ENCODE measurements at regions not wholly inside any gene's neighbourhood (a gene's known extent, or its start where the extent isn't known, plus 50 kb on each side); places are given as distances from the start of the nearest gene placed in this dataset.

- TF ChIP-seq CTCF (IDR thresholded peaks at IDR 0.05; ENCODE audit: low read depth, low read length, missing control alignments) = no peak
- H3K4me3 ChIP-seq (replicated peaks; ENCODE audit: low read depth, low read length) = no peak overlapping the region
- no peak for DNase-seq (ENCODE audit: extremely low read depth, low read depth)
These were observed 672.5 kb downstream of the BRD1 start for GRCh38 chr22:49155039-49155769.

DNA sequence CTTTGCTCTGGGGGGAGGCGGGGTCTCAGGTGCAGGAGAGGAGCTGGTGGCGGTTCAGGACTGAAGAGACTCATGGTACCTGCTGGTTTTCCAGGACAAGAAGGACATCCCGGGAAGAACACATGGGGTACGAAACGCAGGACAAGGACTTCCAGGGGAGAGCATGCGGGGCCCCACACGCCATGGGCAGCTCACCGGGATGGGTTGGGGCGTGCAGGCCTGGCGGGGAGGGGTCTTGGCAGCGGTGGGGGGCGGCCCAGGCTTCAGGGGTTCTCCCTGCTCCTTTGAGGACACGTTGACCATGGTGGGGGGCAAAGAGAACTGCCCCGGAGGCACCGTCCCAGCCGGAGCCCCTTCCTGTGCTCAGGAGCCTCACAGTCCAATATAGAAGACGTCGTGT lies 673.2 kb downstream of the BRD1 start:
- DNase-seq (ENCODE audit: extremely low read depth, low read depth) = no peak
- H3K4me3 ChIP-seq (replicated peaks; ENCODE audit: low read depth, low read length) = no peak overlapping the region
- TF ChIP-seq CTCF (IDR thresholded peaks at IDR 0.05; ENCODE audit: low read depth, low read length, missing control alignments) = no peak

DNA sequence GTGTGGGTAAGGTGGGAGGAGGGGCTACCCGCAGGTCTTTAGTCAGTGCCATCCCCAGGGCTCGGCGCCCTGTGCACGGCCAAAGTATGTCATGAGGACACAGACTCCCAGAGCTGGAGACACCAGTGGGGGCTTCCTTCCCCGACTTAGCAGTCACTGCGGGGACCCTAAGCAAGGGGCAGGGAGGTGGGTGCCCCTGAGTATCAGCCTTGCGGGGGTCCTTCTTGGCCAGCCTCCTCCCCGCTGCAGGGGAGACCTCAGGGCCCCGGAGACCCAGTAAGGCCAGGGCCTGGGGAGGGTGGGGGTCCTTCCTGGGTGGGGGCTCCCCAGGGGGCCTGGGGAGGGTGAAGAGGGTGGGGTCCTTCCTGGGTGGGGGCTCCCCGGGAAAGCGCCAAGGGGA lies 673.8 kb downstream of the BRD1 start:
- no peak for TF ChIP-seq CTCF (IDR thresholded peaks at IDR 0.05; ENCODE audit: low read depth, low read length, missing control alignments)
- no peak overlapping the region for H3K4me3 ChIP-seq (replicated peaks; ENCODE audit: low read depth, low read length)
- DNase-seq (ENCODE audit: extremely low read depth, low read depth) = no peak

GRCh38 chr22:49152939-49153770 lies 674.5 kb downstream of the BRD1 start:
- no peak for TF ChIP-seq CTCF (IDR thresholded peaks at IDR 0.05; ENCODE audit: low read depth, low read length, missing control alignments)
- no peak for DNase-seq (ENCODE audit: extremely low read depth, low read depth)
- no peak overlapping the region for H3K4me3 ChIP-seq (replicated peaks; ENCODE audit: low read depth, low read length)

DNA sequence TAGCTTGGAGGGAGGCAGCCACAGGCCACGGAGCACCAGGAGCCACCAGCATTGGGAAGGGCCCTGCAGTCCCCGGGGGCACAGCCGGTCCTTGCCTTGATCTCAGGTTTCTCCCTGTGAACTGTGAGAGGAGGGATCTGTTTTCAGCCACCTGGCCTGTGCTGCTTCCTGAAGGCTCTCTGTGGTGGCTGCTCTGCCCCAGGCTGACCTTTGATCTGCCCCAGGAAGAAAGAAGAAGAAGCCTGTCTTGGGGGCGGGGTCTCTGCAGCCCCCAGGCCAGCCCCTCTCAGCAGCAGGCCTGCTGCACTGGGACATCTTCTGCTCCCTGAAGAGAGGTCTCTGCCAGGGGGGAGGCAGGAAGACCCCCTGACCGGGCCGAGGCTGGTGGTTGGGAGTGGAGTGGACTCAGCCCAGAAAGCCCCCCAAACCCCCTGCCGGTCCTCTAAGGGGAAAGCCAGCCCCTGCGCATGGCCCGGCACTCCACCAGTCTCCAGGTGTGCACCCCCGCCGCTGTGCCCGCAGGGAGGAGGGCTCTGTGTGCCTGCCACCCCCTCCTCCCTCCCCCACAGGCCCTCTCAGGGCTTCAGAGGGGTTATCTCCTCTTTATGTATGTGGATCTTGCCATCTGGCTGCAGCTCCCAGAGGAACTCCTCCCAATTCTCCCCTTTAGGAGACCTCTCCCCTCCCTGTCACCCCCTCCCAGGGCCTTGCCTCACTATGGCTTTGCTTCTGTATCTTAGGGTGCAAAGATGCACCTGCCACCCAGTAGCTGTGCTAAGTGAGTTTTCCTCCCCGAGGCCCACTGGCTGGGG lies 675.3 kb downstream of the BRD1 start:
- H3K4me3 ChIP-seq (replicated peaks; ENCODE audit: low read depth, low read length) = no peak overlapping the region
- DNase-seq (ENCODE audit: extremely low read depth, low read depth) = no peak
- no peak for TF ChIP-seq CTCF (IDR thresholded peaks at IDR 0.05; ENCODE audit: low read depth, low read length, missing control alignments)

- no peak for DNase-seq (ENCODE audit: extremely low read depth, low read depth)
- TF ChIP-seq CTCF (IDR thresholded peaks at IDR 0.05; ENCODE audit: low read depth, low read length, missing control alignments) = no peak
- H3K4me3 ChIP-seq (replicated peaks; ENCODE audit: low read depth, low read length) = no peak overlapping the region
These were observed 676.2 kb downstream of the BRD1 start for GRCh38 chr22:49151256-49152126.
